Nephron progenitor cell (in vitro differentiated cells): ENCODE measurements at regions not wholly inside any gene's neighbourhood (a gene's known extent, or its start where the extent isn't known, plus 50 kb on each side); places are given as distances from the start of the nearest gene placed in this dataset.

Experiments used
- DNase-seq: peaks from one replicate; pipeline ENCODE4 v3.0.0; 2021
- H3K27ac Mint-ChIP-seq: 2 replicates; pipeline ENCODE4 v1.8.0; 2021; ENCODE audit warnings: mild to moderate bottlenecking, moderate library complexity, mixed read lengths
- H3K27me3 Mint-ChIP-seq: 2 replicates; pipeline ENCODE4 v1.8.0; 2021; ENCODE audit warnings: mild to moderate bottlenecking, low read depth, mixed read lengths; ENCODE audit not compliant: poor library complexity
- H3K36me3 Mint-ChIP-seq: 2 replicates; pipeline ENCODE4 v1.8.0; 2021; ENCODE audit warnings: low read depth, mixed read lengths
- H3K4me1 Mint-ChIP-seq: 2 replicates; pipeline ENCODE4 v1.8.0; 2021; ENCODE audit warnings: mixed read lengths
- H3K4me3 Mint-ChIP-seq: 2 replicates; pipeline ENCODE4 v1.8.0; 2021; ENCODE audit warnings: mild to moderate bottlenecking, moderate library complexity, mixed read lengths
- H3K9me3 Mint-ChIP-seq: 2 replicates; pipeline ENCODE4 v1.8.0; 2021; ENCODE audit warnings: mild to moderate bottlenecking, moderate library complexity, mixed read lengths
- CTCF ChIP-seq: fragments of 200-600 bp; sonication (generic); IDR thresholded peaks from 2 replicates; pipeline ENCODE4 v1.5.0; 2021; ENCODE audit warnings: antibody characterized with exemption

- no peak for DNase-seq
- no peaks in the 10 kb centered on the region for H3K27me3 Mint-ChIP-seq
- H3K36me3 Mint-ChIP-seq = no peaks in the 10 kb centered on the region
- no peaks in the 10 kb centered on the region for H3K9me3 Mint-ChIP-seq
- peaks cover 29% of the 10 kb centered on the region for H3K4me1 Mint-ChIP-seq
- TF ChIP-seq CTCF = no peak
- no peak overlapping the region for H3K4me3 Mint-ChIP-seq
- no peak overlapping the region for H3K27ac Mint-ChIP-seq
Observed at GRCh38 chr11:27882066-27882697, 181.9 kb upstream of the BDNF start.

GRCh38 chr11:27875831-27876775 is 175.8 kb upstream of the BDNF start:
- peaks cover 5% of the 10 kb centered on the region for H3K9me3 Mint-ChIP-seq
- H3K36me3 Mint-ChIP-seq = no peaks in the 10 kb centered on the region
- H3K4me1 Mint-ChIP-seq = peaks cover 39% of the 10 kb centered on the region
- H3K27ac Mint-ChIP-seq = no peak overlapping the region
- no peak overlapping the region for H3K4me3 Mint-ChIP-seq
- no peak for TF ChIP-seq CTCF
- H3K27me3 Mint-ChIP-seq = peaks cover 8% of the 10 kb centered on the region
- DNase-seq = no peak

DNA sequence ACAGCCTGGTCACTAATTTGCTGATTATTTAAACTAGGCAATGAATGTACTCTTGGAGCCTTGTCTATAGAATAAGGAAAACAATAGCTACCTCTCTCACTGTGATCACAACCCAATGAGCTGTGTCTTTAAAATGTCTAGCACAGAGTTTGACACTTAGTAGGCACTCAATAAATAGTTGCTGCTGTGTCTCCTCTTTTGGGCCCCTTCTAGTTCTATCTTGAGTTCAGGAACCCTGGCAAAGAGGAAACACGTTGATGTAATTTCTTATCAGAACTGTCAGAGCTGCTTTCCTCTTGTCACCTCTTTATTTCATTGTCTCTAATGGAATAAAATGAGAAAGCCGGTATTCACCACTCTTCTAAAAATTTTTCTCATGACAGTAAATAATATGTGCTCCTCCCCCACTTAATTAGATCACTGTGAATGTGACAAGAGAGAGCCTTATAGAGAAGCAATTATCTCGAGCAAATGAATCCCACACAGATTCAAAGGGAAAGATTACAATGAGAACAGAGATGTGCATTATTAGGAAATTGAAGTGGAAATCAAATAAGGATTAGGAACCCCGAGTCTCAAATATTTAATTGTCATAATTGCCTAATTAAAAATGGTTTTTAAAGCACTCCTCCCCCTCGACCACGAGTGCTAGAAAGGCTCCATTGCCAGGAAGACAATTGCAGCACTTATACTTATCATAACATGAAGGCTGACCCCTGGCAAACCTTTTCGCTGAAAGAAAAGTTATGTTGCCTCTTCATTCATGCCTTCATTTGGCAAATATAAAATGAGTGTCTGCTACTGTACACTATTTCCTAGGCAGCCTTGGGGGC is 175.0 kb upstream of the BDNF start:
- no peak for DNase-seq
- Mint-ChIP-seq H3K4me3 (no peak overlapping the region), H3K27me3 (peaks cover 12% of the 10 kb centered on the region), H3K27ac (no peak overlapping the region), H3K4me1 (peaks cover 48% of the 10 kb centered on the region), H3K36me3 (no peaks in the 10 kb centered on the region), H3K9me3 (peaks cover 5% of the 10 kb centered on the region)
- TF ChIP-seq CTCF = no peak

DNA sequence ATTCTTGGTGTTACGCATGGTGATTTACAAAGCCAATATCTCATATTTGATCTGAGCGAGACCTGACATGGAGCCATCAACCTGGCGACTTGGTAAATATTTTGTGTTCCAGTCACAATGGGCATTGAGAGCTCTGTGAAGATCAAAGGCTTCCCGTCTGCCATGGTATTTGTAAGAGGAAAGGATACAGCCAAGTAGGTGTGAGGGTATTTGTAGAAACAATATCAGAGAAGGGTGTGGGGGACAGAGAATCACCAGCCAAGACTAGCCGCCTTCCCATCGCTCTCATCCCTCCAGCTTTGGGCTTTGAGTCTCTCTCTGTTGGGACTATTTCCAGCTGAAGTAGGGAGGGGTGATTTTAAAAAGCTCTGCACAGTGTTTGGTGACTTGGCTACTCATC is 173.4 kb upstream of the BDNF start:
- peaks cover 5% of the 10 kb centered on the region for H3K9me3 Mint-ChIP-seq
- H3K27ac Mint-ChIP-seq = no peak overlapping the region
- no peak for DNase-seq
- no peak overlapping the region for H3K4me3 Mint-ChIP-seq
- peaks cover 61% of the 10 kb centered on the region for H3K4me1 Mint-ChIP-seq
- no peak for TF ChIP-seq CTCF
- peaks cover 19% of the 10 kb centered on the region for H3K27me3 Mint-ChIP-seq
- no peaks in the 10 kb centered on the region for H3K36me3 Mint-ChIP-seq

DNA sequence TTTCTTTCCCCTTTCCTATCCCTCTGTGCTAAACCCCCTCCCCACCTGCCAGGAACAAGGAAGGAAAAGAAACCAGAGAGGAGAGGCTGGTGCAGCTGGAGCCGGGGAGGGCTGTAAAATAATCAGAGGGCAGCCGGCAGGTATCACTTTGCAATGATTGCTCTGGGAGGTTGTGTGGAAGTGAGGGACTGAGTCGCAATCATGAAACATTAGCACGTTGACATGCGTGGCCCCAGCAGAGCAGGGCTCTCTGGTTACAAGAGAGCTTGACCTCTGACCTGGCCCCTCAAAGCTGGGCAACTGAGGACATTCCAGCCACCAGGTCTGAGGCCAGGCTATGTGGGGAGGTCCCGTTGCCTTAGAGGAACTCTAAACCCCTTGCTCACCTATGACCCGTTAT is 170.8 kb upstream of the BDNF start:
- Mint-ChIP-seq H3K4me1 (peaks cover 78% of the 10 kb centered on the region), H3K9me3 (peaks cover 5% of the 10 kb centered on the region), H3K4me3 (no peak overlapping the region), H3K36me3 (no peaks in the 10 kb centered on the region), H3K27me3 (peaks cover 23% of the 10 kb centered on the region), H3K27ac (peak overlapping the region; percentile 86)
- DNase-seq = peak; percentile 50
- no peak for TF ChIP-seq CTCF
